GM12865 (cell line): ENCODE measurements at regions not wholly inside any gene's neighbourhood (a gene's known extent, or its start where the extent isn't known, plus 50 kb on each side); places are given as distances from the start of the nearest gene placed in this dataset.
"Not testable (repeated sequence)": the region's sequence is repeated elsewhere in the genome, so short reads cannot be mapped to it uniquely, and the experiment has no call there.

Source experiments
- DNase-seq: peaks from one replicate; pipeline ENCODE4 v3.0.0; 2010; ENCODE audit warnings: low read depth
- H3K4me3 ChIP-seq: 2 replicates; pipeline ENCODE4 v1.5.1; 2011; ENCODE audit warnings: mild to moderate bottlenecking, low read depth, low read length, control low read depth
- CTCF ChIP-seq: IDR thresholded peaks from 2 replicates; pipeline ENCODE4 v1.5.1; 2011; ENCODE audit warnings: low read length, control low read depth, low read depth, inconsistent platforms; ENCODE audit not compliant: insufficient read depth; ENCODE audit errors: missing control alignments

GRCh38 chr6:167214206-167214605 is 56.4 kb upstream of the GPR31 start:
- DNase-seq = no peak
- no peak overlapping the region for H3K4me3 ChIP-seq
- no peak for TF ChIP-seq CTCF

- not testable (repeated sequence) for DNase-seq, H3K4me3 ChIP-seq
Measured at GRCh38 chr6:167215429-167216250, 57.9 kb upstream of the GPR31 start.

GRCh38 chr6:167216390-167217050 is 58.7 kb upstream of the GPR31 start:
- not testable (repeated sequence) for DNase-seq, H3K4me3 ChIP-seq

- DNase-seq, H3K4me3 ChIP-seq: not testable (repeated sequence)
Measured at GRCh38 chr6:167217073-167217472, 59.3 kb upstream of the GPR31 start.

GRCh38 chr6:167217951-167218759 is 60.4 kb upstream of the GPR31 start:
- peak; percentile 53 for DNase-seq
- H3K4me3 ChIP-seq = not testable (repeated sequence)

GRCh38 chr6:167219079-167219478 is 61.3 kb upstream of the GPR31 start:
- H3K4me3 ChIP-seq, DNase-seq: not testable (repeated sequence)

- H3K4me3 ChIP-seq = no peak overlapping the region
- no peak for DNase-seq
- no peak for TF ChIP-seq CTCF
Measured at GRCh38 chr6:167219967-167220512, 62.3 kb upstream of the GPR31 start.

GRCh38 chr6:167221400-167222201 is 63.8 kb upstream of the GPR31 start:
- no peak for TF ChIP-seq CTCF
- no peak for DNase-seq
- H3K4me3 ChIP-seq = no peak overlapping the region

- DNase-seq, H3K4me3 ChIP-seq: not testable (repeated sequence)
Measured at GRCh38 chr6:167225566-167226382, 65.3 kb upstream of the UNC93A start.
